ENCODE measurements at regions not wholly inside any gene's neighbourhood (a gene's known extent, or its start where the extent isn't known, plus 50 kb on each side); places are given as distances from the start of the nearest gene placed in this dataset.

GRCh38 chr4:17168571-17168970, 270.1 kb upstream of the LDB2 start:
- TF ChIP-seq, protein P1, sequence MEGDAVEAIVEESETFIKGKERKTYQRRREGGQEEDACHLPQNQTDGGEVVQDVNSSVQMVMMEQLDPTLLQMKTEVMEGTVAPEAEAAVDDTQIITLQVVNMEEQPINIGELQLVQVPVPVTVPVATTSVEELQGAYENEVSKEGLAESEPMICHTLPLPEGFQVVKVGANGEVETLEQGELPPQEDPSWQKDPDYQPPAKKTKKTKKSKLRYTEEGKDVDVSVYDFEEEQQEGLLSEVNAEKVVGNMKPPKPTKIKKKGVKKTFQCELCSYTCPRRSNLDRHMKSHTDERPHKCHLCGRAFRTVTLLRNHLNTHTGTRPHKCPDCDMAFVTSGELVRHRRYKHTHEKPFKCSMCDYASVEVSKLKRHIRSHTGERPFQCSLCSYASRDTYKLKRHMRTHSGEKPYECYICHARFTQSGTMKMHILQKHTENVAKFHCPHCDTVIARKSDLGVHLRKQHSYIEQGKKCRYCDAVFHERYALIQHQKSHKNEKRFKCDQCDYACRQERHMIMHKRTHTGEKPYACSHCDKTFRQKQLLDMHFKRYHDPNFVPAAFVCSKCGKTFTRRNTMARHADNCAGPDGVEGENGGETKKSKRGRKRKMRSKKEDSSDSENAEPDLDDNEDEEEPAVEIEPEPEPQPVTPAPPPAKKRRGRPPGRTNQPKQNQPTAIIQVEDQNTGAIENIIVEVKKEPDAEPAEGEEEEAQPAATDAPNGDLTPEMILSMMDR (optimal IDR thresholded peaks at IDR 0.05 in 1 of 3, IDR thresholded peaks at IDR 0.05 in 1 of 3, conservative IDR thresholded peaks at IDR 0.05 in 1 of 3; ENCODE audit: extremely low read depth in 1 of 3, insufficient read depth in 2 of 3, low read length in 3 of 3): no peak
- no peak for TF ChIP-seq EZH2 (IDR thresholded peaks at IDR 0.05; ENCODE audit: low read length)

All from keratinocyte (primary cell).